ENCODE measurements at regions not wholly inside any gene's neighbourhood (a gene's known extent, or its start where the extent isn't known, plus 50 kb on each side); places are given as distances from the start of the nearest gene placed in this dataset.
"Not testable (repeated sequence)": the region's sequence is repeated elsewhere in the genome, so short reads cannot be mapped to it uniquely, and the experiment has no call there.

GRCh38 chr5:114122852-114123251 lies 239.0 kb upstream of the KCNN2 start:
- WGBS, 4 donors, result 50 to 57% (median 53%) methylated on average over 2 of the region's 2 CpGs
- DNase-seq (no peak), ATAC-seq (no peak)
- H3K9me3 ChIP-seq, result no peaks in the 10 kb centered on the region
- intact Hi-C loops (cut with DNase I), result no loop called here
- H3K27ac ChIP-seq, result no peak overlapping the region
- H3K36me3 ChIP-seq, result no peaks in the 10 kb centered on the region
- TF ChIP-seq POLR2A (IDR thresholded peaks at IDR 0.05) (no peak), CTCF (IDR thresholded peaks at IDR 0.05) (no peak)
- peaks cover 0 to 3% (median 0%) of the 10 kb centered on the region in 12 donors for H3K4me1 ChIP-seq
- H3K4me3 ChIP-seq, result no peak overlapping the region
- H3K27me3 ChIP-seq, result no peaks in the 10 kb centered on the region

- intact Hi-C loops (cut with DNase I), result no loop called here
- WGBS, 4 donors, result 88 to 99% (median 94%) methylated on average over 2 of the region's 2 CpGs
- H3K27ac ChIP-seq, result no peak overlapping the region
- DNase-seq (no peak), ATAC-seq (no peak)
- H3K4me1 ChIP-seq, result peaks cover 0 to 2% (median 0%) of the 10 kb centered on the region in 12 donors
- no peaks in the 10 kb centered on the region for H3K36me3 ChIP-seq
- no peaks in the 10 kb centered on the region for H3K9me3 ChIP-seq
- TF ChIP-seq POLR2A (IDR thresholded peaks at IDR 0.05) (no peak), CTCF (IDR thresholded peaks at IDR 0.05) (no peak)
- no peaks in the 10 kb centered on the region for H3K27me3 ChIP-seq
- no peak overlapping the region for H3K4me3 ChIP-seq
These were observed 238.2 kb upstream of the KCNN2 start for GRCh38 chr5:114123654-114124053.

GRCh38 chr5:114146398-114146797 lies 215.5 kb upstream of the KCNN2 start:
- no peak for DNase-seq
- no peak overlapping the region for H3K4me3 ChIP-seq
- ATAC-seq, result no peak
- WGBS, 4 donors, result 85 to 88% (median 86%) methylated on average over 3 of the region's 3 CpGs
- no peak for TF ChIP-seq POLR2A (IDR thresholded peaks at IDR 0.05)
- TF ChIP-seq CTCF (IDR thresholded peaks at IDR 0.05), result no peak
- no peaks in the 10 kb centered on the region for H3K4me1 ChIP-seq
- H3K27me3 ChIP-seq, result no peaks in the 10 kb centered on the region
- intact Hi-C loops (cut with DNase I), result no loop called here
- no peaks in the 10 kb centered on the region for H3K36me3 ChIP-seq
- H3K9me3 ChIP-seq, result peaks cover 0 to 14% (median 3%) of the 10 kb centered on the region in 12 donors
- no peak overlapping the region for H3K27ac ChIP-seq

GRCh38 chr5:114148253-114148652 lies 213.6 kb upstream of the KCNN2 start:
- no peak overlapping the region for H3K4me3 ChIP-seq
- intact Hi-C loops (cut with DNase I), result no loop called here
- H3K9me3 ChIP-seq, result peaks cover 0 to 12% (median 3%) of the 10 kb centered on the region in 12 donors
- no peak for TF ChIP-seq CTCF (IDR thresholded peaks at IDR 0.05)
- TF ChIP-seq POLR2A (IDR thresholded peaks at IDR 0.05), result no peak
- H3K4me1 ChIP-seq, result no peaks in the 10 kb centered on the region
- 80 to 89% (median 81%) methylated on average over 3 of the region's 3 CpGs for WGBS, 4 donors
- H3K27ac ChIP-seq, result no peak overlapping the region
- no peaks in the 10 kb centered on the region for H3K36me3 ChIP-seq
- ATAC-seq (no peak), DNase-seq (no peak)
- H3K27me3 ChIP-seq, result no peaks in the 10 kb centered on the region

DNA sequence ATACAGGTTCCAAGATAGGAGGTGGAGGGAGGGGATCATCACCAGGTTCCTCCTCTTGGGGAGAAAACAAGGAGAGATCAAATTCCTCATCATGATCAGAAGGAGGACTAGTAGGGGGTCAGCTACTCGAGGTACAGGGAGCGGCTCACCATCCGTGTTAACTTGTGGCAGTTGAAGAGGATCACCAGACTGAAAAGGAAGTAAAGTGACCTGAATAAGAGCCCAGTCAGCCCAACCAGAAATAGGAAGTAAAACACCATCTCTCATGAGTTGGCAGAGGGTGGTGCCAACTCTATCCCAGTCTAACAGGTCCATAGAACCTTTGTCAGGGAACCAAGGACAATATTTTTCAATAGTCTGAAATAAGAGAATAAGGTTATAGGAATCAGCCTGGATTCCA lies 213.1 kb upstream of the KCNN2 start:
- intact Hi-C loops (cut with DNase I); H3K27me3 ChIP-seq; H3K4me1 ChIP-seq; H3K4me3 ChIP-seq; DNase-seq; ATAC-seq; H3K27ac ChIP-seq; H3K36me3 ChIP-seq: not testable (repeated sequence)
- WGBS, 4 donors, result 56 to 75% (median 58%) methylated on average over 3 of the region's 3 CpGs
- H3K9me3 ChIP-seq, result peaks cover 0 to 12% (median 3%) of the 10 kb centered on the region in 12 donors
